ENCODE measurements at regions not wholly inside any gene's neighbourhood (a gene's known extent, or its start where the extent isn't known, plus 50 kb on each side); places are given as distances from the start of the nearest gene placed in this dataset.

GRCh38 chr4:164439037-164439436 lies 314.9 kb upstream of the SMIM31 start:
- no peak overlapping the region for H3K4me3 ChIP-seq (ENCODE audit: low read depth, low read length)
- no peak for TF ChIP-seq CTCF (IDR thresholded peaks at IDR 0.05; ENCODE audit: insufficient read depth, low read length, missing control alignments)
- CTCF ChIA-PET, result no interaction called here
- POLR2A ChIA-PET, result no interaction called here
- DNase-seq (ENCODE audit: low read depth, low spot score), result no peak

- ChIA-PET POLR2A (no interaction called here), CTCF (no interaction called here)
- no peak for DNase-seq (ENCODE audit: low read depth, low spot score)
- no peak overlapping the region for H3K4me3 ChIP-seq (ENCODE audit: low read depth, low read length)
- TF ChIP-seq CTCF (IDR thresholded peaks at IDR 0.05; ENCODE audit: insufficient read depth, low read length, missing control alignments), result no peak
Observed at GRCh38 chr4:164440199-164440598, 313.7 kb upstream of the SMIM31 start.

- TF ChIP-seq CTCF (IDR thresholded peaks at IDR 0.05; ENCODE audit: insufficient read depth, low read length, missing control alignments), result no peak
- DNase-seq (ENCODE audit: low read depth, low spot score), result no peak
- no peak overlapping the region for H3K4me3 ChIP-seq (ENCODE audit: low read depth, low read length)
- CTCF ChIA-PET, result no interaction called here
- POLR2A ChIA-PET, result no interaction called here
Observed at GRCh38 chr4:164441109-164441508, 312.8 kb upstream of the SMIM31 start.

- CTCF ChIA-PET, result no interaction called here
- DNase-seq (ENCODE audit: low read depth, low spot score), result no peak
- POLR2A ChIA-PET, result no interaction called here
- no peak for TF ChIP-seq CTCF (IDR thresholded peaks at IDR 0.05; ENCODE audit: insufficient read depth, low read length, missing control alignments)
- H3K4me3 ChIP-seq (ENCODE audit: low read depth, low read length), result no peak overlapping the region
Observed at GRCh38 chr4:164442180-164442579, 311.8 kb upstream of the SMIM31 start.

GRCh38 chr4:164446516-164446915 lies 307.4 kb upstream of the SMIM31 start:
- ChIA-PET POLR2A (no interaction called here), CTCF (interaction anchor here (0.7 kb wide), 1 partner anchor 29 kb away, joined by 3 read pairs; no protein-coding TSS in a partner anchor)
- no peak for TF ChIP-seq CTCF (IDR thresholded peaks at IDR 0.05; ENCODE audit: insufficient read depth, low read length, missing control alignments)
- no peak for DNase-seq (ENCODE audit: low read depth, low spot score)
- no peak overlapping the region for H3K4me3 ChIP-seq (ENCODE audit: low read depth, low read length)

- no peak overlapping the region for H3K4me3 ChIP-seq (ENCODE audit: low read depth, low read length)
- ChIA-PET POLR2A (no interaction called here), CTCF (no interaction called here)
- TF ChIP-seq CTCF (IDR thresholded peaks at IDR 0.05; ENCODE audit: insufficient read depth, low read length, missing control alignments), result no peak
- DNase-seq (ENCODE audit: low read depth, low spot score), result no peak
Observed at GRCh38 chr4:164461901-164462300, 292.0 kb upstream of the SMIM31 start.

All from AG04449 (cell line).